ENCODE measurements at regions not wholly inside any gene's neighbourhood (a gene's known extent, or its start where the extent isn't known, plus 50 kb on each side); places are given as distances from the start of the nearest gene placed in this dataset.

- TF ChIP-seq CTCF (IDR thresholded peaks at IDR 0.05) (no peak), POLR2A (IDR thresholded peaks at IDR 0.05) (no peak)
Measured at GRCh38 chr12:115386946-115387345, 703.0 kb upstream of the TBX3 start.
